IMR-90 (cell line): ENCODE measurements at regions not wholly inside any gene's neighbourhood (a gene's known extent, or its start where the extent isn't known, plus 50 kb on each side); places are given as distances from the start of the nearest gene placed in this dataset.

Experiments
- ATAC-seq: fragments of 200-7000 bp; cut with Tn5 transposase; 2 replicates; pipeline ENCODE4 v1.9.1; 2020; ENCODE audit warnings: low read depth, mild to moderate bottlenecking, moderate library complexity
- BruUV-seq: library from RNA; stranded (reverse); fragments of 400-500 nt; replicated peaks from 2 replicates; lab custom pipeline; 2021; lab: Mats Ljungman, UMichigan
- CTCF ChIA-PET: fragments of 300-600 bp; formaldehyde crosslinking; extraction: SDS; loops from one replicate; lab custom pipeline; 2021; ENCODE audit warnings: antibody characterized with exemption; lab: Yijun Ruan, JAX
- POLR2A ChIA-PET: fragments of 300-600 bp; sonication (Branson Sonifier 250); formaldehyde crosslinking; loops from one replicate; lab custom pipeline; 2022; ENCODE audit warnings: antibody characterized with exemption; ENCODE audit not compliant: unreplicated experiment; lab: Charles Lee
- DNase-seq: peaks from one replicate; pipeline ENCODE4 v3.0.0; 2013
- H2AFZ ChIP-seq: replicated peaks from 2 replicates; pipeline ENCODE3; 2013; ENCODE audit warnings: low read length, mild to moderate bottlenecking; ENCODE audit not compliant: poor library complexity
- H2AK5ac ChIP-seq: 2 replicates; pipeline ENCODE4 v1.6.1; 2013; ENCODE audit warnings: low read depth, low read length, inconsistent platforms
- H2AK9ac ChIP-seq: replicated peaks from 2 replicates; pipeline ENCODE3; 2013; ENCODE audit warnings: mild to moderate bottlenecking, low read depth, low read length, moderate library complexity; ENCODE audit not compliant: poor library complexity
- H2BK120ac ChIP-seq: 2 replicates; pipeline ENCODE4 v1.6.1; 2013; ENCODE audit warnings: low read depth, low read length, inconsistent platforms
- H2BK15ac ChIP-seq: 3 replicates; pipeline ENCODE4 v1.6.1; 2013; ENCODE audit warnings: low read depth, low read length, inconsistent platforms
- H2BK20ac ChIP-seq: 2 replicates; pipeline ENCODE4 v1.6.1; 2013; ENCODE audit warnings: low read depth, mild to moderate bottlenecking, inconsistent platforms, low read length, moderate library complexity
- H2BK5ac ChIP-seq: 2 replicates; pipeline ENCODE4 v1.6.1; 2013; ENCODE audit warnings: mild to moderate bottlenecking, low read depth, low read length, inconsistent platforms; ENCODE audit not compliant: poor library complexity, severe bottlenecking
- H3K14ac ChIP-seq: replicated peaks from 2 replicates; pipeline ENCODE4 v1.6.1; 2013; ENCODE audit warnings: low read depth, low read length, inconsistent platforms
- H3K18ac ChIP-seq: 2 replicates; pipeline ENCODE4 v1.6.1; 2013; ENCODE audit warnings: low read depth, low read length, control low read depth
- H3K23ac ChIP-seq: 2 replicates; pipeline ENCODE4 v1.6.1; 2013; ENCODE audit warnings: low read depth, low read length, inconsistent platforms
- H3K27ac ChIP-seq: 2 replicates; pipeline ENCODE4 v1.5.1; 2013; ENCODE audit warnings: mild to moderate bottlenecking, control low read depth, low read length; ENCODE audit not compliant: insufficient read depth
- H3K27me3 ChIP-seq: 2 replicates; pipeline ENCODE4 v1.6.1; 2013; ENCODE audit warnings: low read length; ENCODE audit not compliant: control insufficient read depth, insufficient read depth
- H3K36me3 ChIP-seq: 2 replicates; pipeline ENCODE4 v1.6.1; 2013; ENCODE audit warnings: low read length, mixed read lengths; ENCODE audit not compliant: control insufficient read depth, insufficient read depth
- H3K4ac ChIP-seq: 2 replicates; pipeline ENCODE4 v1.6.1; 2013; ENCODE audit warnings: low read depth, low read length, inconsistent platforms
- H3K4me1 ChIP-seq: 2 replicates; pipeline ENCODE4 v1.6.1; 2013; ENCODE audit warnings: low read length, mixed read lengths; ENCODE audit not compliant: control insufficient read depth, insufficient read depth
- H3K4me2 ChIP-seq: 2 replicates; pipeline ENCODE4 v1.6.1; 2013; ENCODE audit warnings: low read depth, mild to moderate bottlenecking, control low read depth, low read length, moderate library complexity
- H3K4me3 ChIP-seq: 2 replicates; pipeline ENCODE4 v1.5.1; 2013; ENCODE audit warnings: low read depth, mild to moderate bottlenecking, control low read depth, low read length, moderate library complexity; ENCODE audit not compliant: insufficient read depth
- H3K56ac ChIP-seq: 2 replicates; pipeline ENCODE4 v1.6.1; 2013; ENCODE audit warnings: low read length, inconsistent platforms; ENCODE audit not compliant: insufficient read depth; ENCODE audit errors: extremely low read depth
- H3K79me1 ChIP-seq, 2 experiments: 2 replicates each; pipeline ENCODE4 v1.6.1; 2013; ENCODE audit warnings: low read length in 2 of 2, inconsistent platforms in 1 of 2, low read depth in 1 of 2
- H3K9ac ChIP-seq: 2 replicates; pipeline ENCODE4 v1.6.1; 2013; ENCODE audit warnings: low read depth, low read length, control low read depth
- H3K9me1 ChIP-seq: 2 replicates; pipeline ENCODE4 v1.6.1; 2013; ENCODE audit warnings: low read length, inconsistent platforms; ENCODE audit not compliant: insufficient read depth
- H3K9me3 ChIP-seq: 2 replicates; pipeline ENCODE4 v1.6.1; 2013; ENCODE audit warnings: low read length; ENCODE audit not compliant: control insufficient read depth, insufficient read depth
- H4K20me1 ChIP-seq: 2 replicates; pipeline ENCODE4 v1.6.1; 2013; ENCODE audit warnings: low read length, inconsistent platforms; ENCODE audit not compliant: insufficient read depth
- H4K5ac ChIP-seq: 2 replicates; pipeline ENCODE4 v1.6.1; 2013; ENCODE audit warnings: mild to moderate bottlenecking, low read depth, low read length, control low read depth
- H4K8ac ChIP-seq, 2 experiments: 2 replicates each; pipeline ENCODE4 v1.6.1; 2013; ENCODE audit warnings: low read depth in 2 of 2, low read length in 2 of 2, control low read depth in 1 of 2, inconsistent platforms in 1 of 2
- H4K91ac ChIP-seq: 2 replicates; pipeline ENCODE4 v1.6.1; 2013; ENCODE audit warnings: low read depth, low read length, inconsistent platforms; ENCODE audit not compliant: insufficient read depth
- CEBPB ChIP-seq: IDR thresholded peaks from 2 replicates; pipeline ENCODE4 v1.6.1; 2012; ENCODE audit warnings: low read depth, low read length, improper control_type of control experiment
- MAZ ChIP-seq: IDR thresholded peaks from 2 replicates; pipeline ENCODE4 v1.6.1; 2012; ENCODE audit warnings: low read depth, mild to moderate bottlenecking, low read length, improper control_type of control experiment, moderate library complexity, borderline replicate concordance
- NFE2L2 ChIP-seq: fragments of 150-350 bp; IDR thresholded peaks from 2 replicates; pipeline ENCODE4 v1.6.1; 2016; ENCODE audit warnings: low read depth, mild to moderate bottlenecking, low read length
- WGBS, 2 experiments: methylation state at CpG; one replicate each; pipeline versions ENCODE4 v1.1.5 to v1.1.7; 2013; ENCODE audit warnings: missing lambda C conversion rate in 2 of 2; ENCODE audit not compliant: insufficient read length in 1 of 2; ENCODE audit errors: extremely low coverage in 2 of 2; 5-methylcytosine and 5-hydroxymethylcytosine counted together
- dilution Hi-C: fragments of 300-500 bp; cut with HindIII; formaldehyde crosslinking; loops from one replicate; pipeline ENCODE4 v1.14.3; 2018; ENCODE audit warnings: low sequenced_read_pairs; ENCODE audit not compliant: unreplicated experiment
- in situ Hi-C: fragments of 300-500 bp; cut with MboI; formaldehyde crosslinking; loops from 3 replicates; pipeline ENCODE4 v1.14.3; 2019; ENCODE audit warnings: low sequenced_read_pairs, inconsistent platforms, mixed read lengths
- intact Hi-C: fragments of 100-400 bp; cut with micrococcal nuclease; formaldehyde crosslinking; loops from 2 replicates; pipeline ENCODE4 v1.10.0; 2022

DNA sequence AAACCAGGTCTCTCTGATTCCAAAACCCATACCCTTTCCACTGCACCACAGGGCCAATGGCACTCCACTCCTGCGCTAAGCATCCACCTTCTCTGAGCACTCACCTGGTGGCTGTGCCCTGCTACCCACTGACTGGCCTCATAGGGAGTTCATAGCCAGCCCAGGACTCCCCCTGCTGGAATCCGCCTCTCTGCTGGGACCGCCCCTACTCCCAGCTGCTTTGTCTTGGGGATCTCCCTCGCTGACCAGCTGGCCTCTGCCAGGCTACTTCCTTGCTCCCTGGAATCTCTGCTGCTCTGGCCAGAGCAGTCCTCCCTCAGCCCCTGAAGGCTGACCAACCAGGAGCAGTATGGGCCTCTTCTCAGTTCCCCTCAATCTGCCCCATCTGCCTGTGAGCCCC is 129.7 kb downstream of the FAXC start:
- no peaks in the 10 kb centered on the region for H3K27me3 ChIP-seq
- no peak for ATAC-seq
- no peak overlapping the region for H3K18ac ChIP-seq
- TF ChIP-seq CEBPB = no peak
- no peak for TF ChIP-seq NFE2L2
- no peak for TF ChIP-seq MAZ
- H3K4me3 ChIP-seq = no peak overlapping the region
- no peak overlapping the region for H3K27ac ChIP-seq
- no peaks in the 10 kb centered on the region for H3K4me1 ChIP-seq
- no peak overlapping the region for H3K4me2 ChIP-seq
- intact Hi-C loops = no loop called here
- no peaks in the 10 kb centered on the region for H3K9me3 ChIP-seq
- peak overlapping the region; percentile 59 for H2AFZ ChIP-seq
- no peak overlapping the region for H4K5ac ChIP-seq
- H3K4ac ChIP-seq = no peak overlapping the region
- H2BK20ac ChIP-seq = no peak overlapping the region
- in situ Hi-C loops = no loop called here
- H2BK120ac ChIP-seq = no peak overlapping the region
- H3K14ac ChIP-seq = no peak overlapping the region
- H2AK5ac ChIP-seq = no peak overlapping the region
- no peak overlapping the region for H3K23ac ChIP-seq
- no peak overlapping the region for H3K9ac ChIP-seq
- no TSS peak for BruUV-seq
- H4K91ac ChIP-seq = no peak overlapping the region
- POLR2A ChIA-PET = no interaction called here
- no peak overlapping the region for H3K56ac ChIP-seq
- H3K36me3 ChIP-seq = no peaks in the 10 kb centered on the region
- no peaks in the 10 kb centered on the region for H4K20me1 ChIP-seq
- CTCF ChIA-PET = no interaction called here
- 8% methylated on average over 2 of the region's 4 CpGs; no CpG with 5 or more reads in 1 of the 2 experiments for WGBS, 2 experiments
- no peak overlapping the region for H2AK9ac ChIP-seq
- H4K8ac ChIP-seq = no peak overlapping the region
- H2BK15ac ChIP-seq = no peak overlapping the region
- DNase-seq = no peak
- no peak overlapping the region for H2BK5ac ChIP-seq
- H3K9me1 ChIP-seq = no peaks in the 10 kb centered on the region
- no peaks in the 10 kb centered on the region for H3K79me1 ChIP-seq
- dilution Hi-C loops = no loop called here
